ENCODE measurements at regions not wholly inside any gene's neighbourhood (a gene's known extent, or its start where the extent isn't known, plus 50 kb on each side); places are given as distances from the start of the nearest gene placed in this dataset.

GRCh38 chr15:62877276-62877857 lies 165.2 kb upstream of the TPM1 start:
- DNase-seq = peak; percentile 30

DNA sequence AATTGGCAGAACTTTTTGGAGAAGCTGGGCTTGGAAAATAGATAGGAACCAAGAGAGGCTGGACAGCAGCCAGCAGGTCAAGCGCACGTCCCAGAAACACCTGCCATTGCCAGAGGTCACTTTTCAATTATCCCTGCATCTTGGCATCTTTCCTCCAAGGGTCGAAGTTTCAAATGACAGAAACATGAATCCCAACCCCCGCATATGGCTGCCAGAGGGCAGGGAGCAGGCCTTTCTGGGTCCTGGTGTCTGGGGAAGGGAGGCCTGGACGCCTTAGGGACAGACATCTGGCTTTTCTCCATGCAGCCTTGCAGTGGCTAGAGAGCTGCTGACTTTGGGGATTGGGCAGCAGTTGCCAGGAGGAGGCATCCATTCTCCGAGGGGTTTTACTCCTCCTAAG lies 164.5 kb upstream of the TPM1 start:
- DNase-seq = no peak

- DNase-seq = no peak
Observed at GRCh38 chr15:62879770-62880169, 162.8 kb upstream of the TPM1 start.

- DNase-seq = no peak
Observed at GRCh38 chr15:62880278-62880677, 162.3 kb upstream of the TPM1 start.

- DNase-seq = no peak
Observed at GRCh38 chr15:62881056-62881455, 161.5 kb upstream of the TPM1 start.

DNA sequence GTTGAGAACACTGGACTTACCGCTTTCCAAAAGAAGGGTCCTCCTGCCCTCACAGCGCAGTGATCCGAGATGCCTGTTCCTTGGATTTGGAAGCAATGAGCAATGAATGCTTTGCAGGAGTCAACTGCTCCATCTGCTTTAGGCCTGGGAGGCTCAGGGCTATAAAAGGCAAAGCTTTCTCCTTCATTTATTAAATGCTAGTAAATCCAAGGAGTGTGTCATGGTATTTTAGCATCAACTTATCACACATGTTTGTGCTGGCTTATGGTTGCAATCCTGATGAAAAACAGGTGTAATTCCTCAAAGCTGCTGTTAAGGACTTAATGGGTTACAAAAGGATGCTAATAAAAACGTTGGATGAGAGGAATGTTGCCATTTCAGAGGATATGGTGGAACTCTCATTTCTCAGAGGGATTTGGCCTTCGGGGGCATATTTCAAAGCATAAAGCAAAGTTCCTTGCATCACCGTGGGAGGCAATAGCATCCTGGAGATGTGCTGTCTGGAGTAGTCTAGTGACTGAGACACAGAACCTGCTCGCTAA lies 158.5 kb upstream of the TPM1 start:
- DNase-seq = no peak

GRCh38 chr15:62886431-62887071 lies 156.0 kb upstream of the TPM1 start:
- DNase-seq = no peak

- no peak for DNase-seq
Observed at GRCh38 chr15:62887113-62887570, 155.4 kb upstream of the TPM1 start.

GRCh38 chr15:62888623-62889022 lies 153.9 kb upstream of the TPM1 start:
- no peak for DNase-seq

GRCh38 chr15:62889141-62889661 lies 153.3 kb upstream of the TPM1 start:
- no peak for DNase-seq

DNA sequence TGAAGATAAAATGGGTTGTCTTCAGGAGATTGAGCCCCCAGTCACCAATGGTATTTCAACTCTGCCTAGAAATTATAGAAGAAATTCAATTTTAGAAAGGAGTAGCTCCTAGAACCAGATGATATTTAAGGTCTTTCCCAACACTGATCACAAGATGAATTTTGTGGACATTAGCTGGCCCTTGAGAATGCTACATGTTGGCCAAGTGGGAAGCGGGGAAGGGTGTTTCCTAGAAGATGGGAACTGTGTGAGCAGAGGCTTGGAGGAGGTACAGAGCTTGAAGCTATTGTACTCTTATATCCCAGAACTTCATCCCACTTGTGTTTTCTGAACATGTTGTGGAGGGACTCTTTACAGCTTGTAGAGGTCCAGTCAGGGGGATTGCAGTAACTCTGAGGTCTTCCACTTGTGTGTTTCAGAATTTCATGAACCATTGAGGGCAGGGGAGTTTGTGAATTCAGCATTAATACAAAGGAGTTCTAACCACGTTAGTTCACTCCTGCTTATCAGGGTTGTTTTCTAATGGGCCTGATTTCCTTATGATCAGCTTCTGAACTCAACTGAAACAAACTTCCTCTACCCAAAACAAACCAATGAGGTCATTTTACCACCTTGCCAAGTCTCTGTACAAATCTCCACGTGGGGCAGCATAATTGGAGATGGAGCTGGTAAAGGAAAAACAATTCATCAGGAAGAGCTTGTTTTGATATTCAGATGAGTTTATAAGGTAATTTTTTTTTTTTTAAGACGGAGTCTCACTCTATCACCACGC lies 152.6 kb upstream of the TPM1 start:
- no peak for DNase-seq

- no peak for DNase-seq
Observed at GRCh38 chr15:62894322-62895085, 148.0 kb upstream of the TPM1 start.

DNA sequence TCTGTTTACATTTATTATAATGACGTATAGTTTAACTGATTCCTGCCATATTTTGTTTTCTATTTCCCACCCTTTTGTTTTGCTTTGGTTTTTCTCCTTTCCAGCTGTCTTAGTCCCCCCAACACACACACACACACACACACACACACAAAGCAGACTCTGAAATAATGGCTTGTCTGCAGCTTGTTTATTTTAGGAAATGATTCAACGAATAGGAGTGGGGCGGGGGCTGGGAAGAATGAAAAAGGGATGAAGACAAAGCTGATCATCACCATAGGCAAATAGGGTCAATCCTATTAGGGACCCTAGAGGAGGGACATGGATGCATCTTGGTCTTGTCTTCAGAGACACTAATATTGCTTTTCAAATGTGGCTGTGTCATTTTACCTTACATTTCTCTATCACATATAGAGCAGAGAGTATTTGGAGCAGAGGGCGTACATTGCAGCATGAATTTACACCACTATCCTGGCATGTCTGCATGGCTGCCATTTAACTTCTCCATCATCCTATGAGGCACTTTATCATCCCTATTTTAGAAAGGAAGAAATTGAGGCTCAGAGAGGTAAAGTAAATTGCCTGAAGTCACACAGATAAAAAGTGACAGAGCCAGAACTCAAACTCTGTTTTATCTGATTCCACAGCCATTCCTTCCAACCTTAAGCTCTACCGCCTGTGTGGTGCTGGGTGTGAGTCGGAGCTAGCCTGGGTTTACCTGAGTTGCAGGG lies 147.2 kb upstream of the TPM1 start:
- no peak for DNase-seq

DNA sequence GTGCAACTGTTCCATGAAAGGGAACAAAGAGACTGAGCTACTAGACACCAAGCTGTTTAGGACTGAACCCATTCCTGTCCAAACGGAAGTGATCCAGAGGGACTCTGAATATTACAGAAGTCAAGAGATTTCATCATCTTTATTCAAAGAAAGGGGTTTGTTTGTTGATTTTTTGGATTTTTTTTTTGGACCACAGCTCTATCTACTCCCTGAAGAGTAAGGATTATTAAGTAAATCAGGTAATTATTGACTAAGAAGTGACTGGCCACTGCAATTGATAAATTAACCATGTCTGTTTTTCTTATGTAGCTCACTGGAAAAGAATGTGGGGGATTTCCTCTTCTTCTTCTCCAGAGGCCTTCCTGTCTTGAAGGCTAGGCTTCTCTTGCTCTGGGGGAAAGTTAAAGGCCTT lies 146.6 kb upstream of the TPM1 start:
- no peak for DNase-seq

DNA sequence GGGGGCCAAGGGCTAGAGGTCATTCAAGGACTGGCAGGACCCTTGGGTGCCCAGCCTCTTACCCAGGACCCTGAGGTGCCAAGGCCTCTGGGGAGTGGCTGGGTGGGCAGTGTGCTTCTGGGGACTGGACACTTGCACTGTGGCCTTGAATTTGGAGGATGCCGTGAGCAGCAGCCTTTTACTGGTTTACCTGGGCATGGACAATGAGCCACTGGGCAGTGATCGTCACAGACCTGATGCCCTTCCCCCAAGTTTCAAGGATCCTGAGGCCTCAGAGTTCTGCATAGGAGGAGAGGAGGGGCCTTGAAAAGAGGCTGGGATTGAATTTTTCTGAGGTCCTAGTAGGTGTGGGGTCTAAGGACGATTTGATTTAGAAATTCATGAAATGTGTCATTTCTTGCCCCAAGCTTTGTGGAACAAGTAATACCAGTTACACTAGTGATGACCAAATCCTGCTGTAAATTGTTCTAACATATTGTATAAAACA lies 146.1 kb upstream of the TPM1 start:
- DNase-seq = no peak

DNA sequence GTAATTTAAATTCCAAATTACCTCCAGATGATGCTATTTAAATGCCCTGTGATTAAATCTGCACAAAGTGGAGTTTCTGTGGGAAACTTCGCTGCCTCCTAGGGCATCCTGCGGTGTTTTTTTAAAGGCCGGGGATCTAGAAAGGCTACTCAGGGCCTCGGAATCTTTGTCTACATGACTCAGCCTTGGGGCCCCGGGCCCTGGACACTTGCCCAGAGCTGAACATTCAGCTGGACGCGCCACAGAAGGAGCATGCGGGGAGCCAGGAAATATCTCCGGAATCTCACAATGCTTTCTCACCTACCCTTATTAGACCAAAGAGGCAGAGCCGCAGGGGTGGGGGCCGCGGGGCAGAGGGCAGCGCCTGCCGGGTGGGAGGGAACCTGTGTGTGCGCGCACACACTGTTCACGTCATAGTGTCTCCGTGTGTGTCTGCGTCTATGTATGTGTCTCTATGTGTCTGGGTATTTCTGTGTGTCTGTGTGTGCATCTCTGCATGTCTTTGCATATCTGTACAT lies 145.5 kb upstream of the TPM1 start:
- no peak for DNase-seq

DNA sequence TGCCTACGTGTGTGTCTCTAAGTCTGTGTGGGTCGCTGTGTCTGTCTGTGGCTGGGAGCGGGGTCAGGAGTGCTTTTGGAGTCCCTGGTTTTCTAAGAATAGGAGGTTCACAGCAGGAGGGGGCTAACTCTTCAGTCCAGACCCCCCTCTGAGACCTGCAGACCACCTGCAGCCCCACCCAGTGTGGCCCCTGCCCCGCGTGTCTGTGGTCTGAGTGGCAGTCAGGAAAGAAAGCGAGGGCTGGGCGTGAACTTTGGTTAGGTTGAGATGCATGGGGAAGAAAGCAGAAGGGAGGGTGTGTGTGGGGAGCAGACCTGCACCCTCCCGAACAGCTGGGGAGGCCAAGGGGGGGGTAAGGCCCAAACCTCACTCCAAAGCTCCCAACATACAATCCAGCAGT lies 144.9 kb upstream of the TPM1 start:
- DNase-seq = no peak

GRCh38 chr15:62899090-62899493 lies 143.5 kb upstream of the TPM1 start:
- DNase-seq = peak; percentile 9

- no peak for DNase-seq
Observed at GRCh38 chr15:62900071-62900802, 142.3 kb upstream of the TPM1 start.

DNA sequence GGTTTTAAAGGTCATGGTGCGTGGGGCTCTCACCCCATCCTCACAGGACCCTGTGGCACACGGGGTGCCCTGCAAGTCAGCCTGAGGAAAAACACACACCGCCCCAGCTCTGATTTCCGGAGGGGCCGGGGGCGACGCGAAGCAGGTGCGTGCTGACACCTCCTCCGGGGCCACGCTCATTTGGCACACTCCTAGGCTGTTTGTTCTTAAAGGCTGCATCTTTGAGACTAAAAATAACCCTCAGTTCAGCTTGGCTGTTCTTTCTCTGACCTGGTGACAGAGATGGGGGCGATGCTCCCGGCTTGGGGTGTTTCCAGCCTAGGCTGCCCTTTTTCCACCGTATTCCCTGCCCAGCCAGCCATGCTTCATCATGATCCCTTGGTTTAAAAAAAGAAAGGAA lies 141.5 kb upstream of the TPM1 start:
- no peak for DNase-seq

All from NCI-H510A treated with DMSO at 0.1 percent for 48 hours (cell line).